Fibroblast of lung (primary cell): ENCODE measurements at regions not wholly inside any gene's neighbourhood (a gene's known extent, or its start where the extent isn't known, plus 50 kb on each side); places are given as distances from the start of the nearest gene placed in this dataset.

Experiments
- EZH2 ChIP-seq: IDR thresholded peaks from 2 replicates; pipeline ENCODE4 v1.5.1; 2012; ENCODE audit warnings: low read length, control low read depth, mild to moderate bottlenecking; ENCODE audit errors: missing control alignments
- TF ChIP-seq, protein P1 (sequence below), 2 donors: IDR thresholded peaks in 1 of 2; conservative IDR thresholded peaks in 1 of 2; 1 replicate in 1 of 2; 2 replicates in 1 of 2; pipeline ENCODE4 v1.5.1; 2011 to 2012; ENCODE audit warnings: low read length in 2 of 2, control low read depth in 1 of 2, inconsistent platforms in 1 of 2, low read depth in 1 of 2, mild to moderate bottlenecking in 1 of 2

DNA sequence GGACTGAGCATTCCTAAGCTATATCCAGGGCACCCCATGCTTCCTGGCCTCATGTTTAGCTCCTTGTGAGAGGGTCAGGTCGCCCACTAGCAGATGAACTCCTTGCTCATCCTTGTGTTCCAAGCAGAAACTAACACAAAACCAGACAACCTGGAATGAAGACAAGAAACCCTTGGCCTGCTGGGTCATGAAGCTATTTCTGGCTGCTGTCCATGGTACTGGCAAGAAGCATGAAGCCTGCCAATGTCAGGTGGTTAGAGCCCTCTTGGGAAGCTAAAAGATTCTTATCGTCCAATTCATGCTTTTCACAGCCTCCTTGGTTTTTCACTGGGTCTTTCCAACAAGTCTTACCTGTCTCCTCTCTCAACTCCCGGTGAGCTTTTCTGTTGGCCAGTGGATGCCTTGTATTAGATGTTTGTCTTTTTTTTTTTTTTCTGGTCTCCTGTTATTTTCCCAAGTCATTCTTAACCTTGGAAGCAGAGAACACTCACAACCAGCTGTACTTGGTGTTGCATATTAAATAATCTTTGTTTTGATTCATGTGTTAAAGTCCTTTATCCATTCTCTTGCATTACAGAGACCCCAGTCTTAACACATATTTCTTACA lies 180.3 kb downstream of the ANKRD60 start:
- TF ChIP-seq, protein P1, sequence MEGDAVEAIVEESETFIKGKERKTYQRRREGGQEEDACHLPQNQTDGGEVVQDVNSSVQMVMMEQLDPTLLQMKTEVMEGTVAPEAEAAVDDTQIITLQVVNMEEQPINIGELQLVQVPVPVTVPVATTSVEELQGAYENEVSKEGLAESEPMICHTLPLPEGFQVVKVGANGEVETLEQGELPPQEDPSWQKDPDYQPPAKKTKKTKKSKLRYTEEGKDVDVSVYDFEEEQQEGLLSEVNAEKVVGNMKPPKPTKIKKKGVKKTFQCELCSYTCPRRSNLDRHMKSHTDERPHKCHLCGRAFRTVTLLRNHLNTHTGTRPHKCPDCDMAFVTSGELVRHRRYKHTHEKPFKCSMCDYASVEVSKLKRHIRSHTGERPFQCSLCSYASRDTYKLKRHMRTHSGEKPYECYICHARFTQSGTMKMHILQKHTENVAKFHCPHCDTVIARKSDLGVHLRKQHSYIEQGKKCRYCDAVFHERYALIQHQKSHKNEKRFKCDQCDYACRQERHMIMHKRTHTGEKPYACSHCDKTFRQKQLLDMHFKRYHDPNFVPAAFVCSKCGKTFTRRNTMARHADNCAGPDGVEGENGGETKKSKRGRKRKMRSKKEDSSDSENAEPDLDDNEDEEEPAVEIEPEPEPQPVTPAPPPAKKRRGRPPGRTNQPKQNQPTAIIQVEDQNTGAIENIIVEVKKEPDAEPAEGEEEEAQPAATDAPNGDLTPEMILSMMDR (conservative IDR thresholded peaks at IDR 0.05 in 1 of 2, IDR thresholded peaks at IDR 0.05 in 1 of 2; ENCODE audit: low read depth in 1 of 2, low read length in 2 of 2): no peak
- no peak for TF ChIP-seq EZH2
